Common myeloid progenitor, CD34-positive (primary cell): ENCODE measurements at regions not wholly inside any gene's neighbourhood (a gene's known extent, or its start where the extent isn't known, plus 50 kb on each side); places are given as distances from the start of the nearest gene placed in this dataset.
"Not testable (repeated sequence)": the region's sequence is repeated elsewhere in the genome, so short reads cannot be mapped to it uniquely, and the experiment has no call there.

Experiments used
- CTCF ChIA-PET: fragments of 350-600 bp; sonication (Branson Sonifier 250); formaldehyde crosslinking; loops from one replicate; lab custom pipeline; 2021; ENCODE audit warnings: antibody characterized with exemption; lab: Charles Lee
- POLR2A ChIA-PET: fragments of 350-600 bp; sonication (Branson Sonifier 250); formaldehyde crosslinking; loops from one replicate; lab custom pipeline; 2021; ENCODE audit warnings: antibody characterized with exemption; lab: Charles Lee
- DNase-seq, 3 donors: peaks; one replicate each; pipeline versions ENCODE4 v3.0.0 to v3.0.0-alpha.2; 2013
- H3K27ac ChIP-seq, 2 experiments: 1 replicate in 1 of 2; 2 replicates in 1 of 2; pipeline ENCODE4 v1.7.0; 2013; ENCODE audit warnings: inconsistent platforms in 2 of 2, low read length in 2 of 2, mild to moderate bottlenecking in 2 of 2, low read depth in 1 of 2, moderate library complexity in 1 of 2; ENCODE audit not compliant: severe bottlenecking in 2 of 2, insufficient read depth in 1 of 2, poor library complexity in 1 of 2
- H3K27me3 ChIP-seq, 5 experiments: replicated peaks in 2 of 5; 1 replicate in 3 of 5; 2 replicates in 2 of 5; pipeline versions ENCODE4 v1.6.1 to v1.7.0; 2013; ENCODE audit warnings: low read length in 4 of 5, mild to moderate bottlenecking in 2 of 5, moderate library complexity in 2 of 5, inconsistent platforms in 1 of 5; ENCODE audit not compliant: insufficient read depth in 5 of 5, control insufficient read depth in 4 of 5
- H3K36me3 ChIP-seq, 4 experiments: 1 replicate in 2 of 4; 2 replicates in 2 of 4; pipeline versions ENCODE4 v1.6.1 to v1.7.0; 2013; ENCODE audit warnings: low read length in 3 of 4, control low read depth in 1 of 4, mild to moderate bottlenecking in 1 of 4; ENCODE audit not compliant: control insufficient read depth in 4 of 4, insufficient read depth in 4 of 4
- H3K4me1 ChIP-seq, 4 experiments: 1 replicate in 3 of 4; 2 replicates in 1 of 4; pipeline versions ENCODE4 v1.6.1 to v1.7.1; 2013; ENCODE audit warnings: low read length in 3 of 4, mild to moderate bottlenecking in 3 of 4, control low read depth in 1 of 4, inconsistent platforms in 1 of 4, moderate library complexity in 1 of 4; ENCODE audit not compliant: control insufficient read depth in 4 of 4, insufficient read depth in 4 of 4; ENCODE audit errors: control extremely low read depth in 1 of 4
- H3K4me3 ChIP-seq, 7 experiments: 1 replicate in 4 of 7; 2 replicates in 3 of 7; pipeline versions ENCODE4 v1.5.1 to v1.7.0; 2013; ENCODE audit warnings: mild to moderate bottlenecking in 7 of 7, low read length in 6 of 7, moderate library complexity in 6 of 7, inconsistent platforms in 2 of 7, low read depth in 2 of 7, control low read depth in 1 of 7; ENCODE audit not compliant: insufficient read depth in 4 of 7, control insufficient read depth in 1 of 7; ENCODE audit errors: extremely low read depth in 1 of 7
- H3K9me3 ChIP-seq, 5 experiments: 1 replicate in 4 of 5; 2 replicates in 1 of 5; pipeline versions ENCODE4 v1.6.1 to v1.7.1; 2013; ENCODE audit warnings: low read length in 4 of 5, mild to moderate bottlenecking in 2 of 5, inconsistent platforms in 1 of 5, low read depth in 1 of 5, moderate library complexity in 1 of 5; ENCODE audit not compliant: control insufficient read depth in 4 of 5, insufficient read depth in 2 of 5; ENCODE audit errors: control extremely low read depth in 1 of 5
- WGBS: methylation state at CpG from one replicate; pipeline ENCODE4 v1.1.5; 2013; ENCODE audit not compliant: insufficient coverage; 5-methylcytosine and 5-hydroxymethylcytosine counted together

DNA sequence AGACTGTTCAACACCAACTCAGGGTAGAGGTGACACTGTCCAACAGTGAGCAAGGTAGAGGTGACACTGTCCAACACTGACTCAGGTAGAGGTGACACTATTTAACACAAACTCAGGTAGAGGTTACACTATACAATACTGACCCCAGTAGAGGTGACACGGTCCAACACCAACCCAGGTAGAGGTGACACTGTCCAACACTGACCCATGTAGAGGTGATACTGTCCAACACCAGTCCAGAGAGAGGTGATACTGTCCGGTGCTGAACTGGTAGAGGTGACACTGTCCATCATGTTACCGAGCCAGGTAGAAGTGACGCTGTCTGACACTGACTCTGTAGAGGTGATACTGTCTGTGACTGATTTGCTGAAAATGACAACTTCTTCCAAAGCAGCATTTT is 102.4 kb downstream of the GATA3 start:
- Histone ChIP-seq H3K27ac (no peak overlapping the region), H3K9me3 (no peaks in the 10 kb centered on the region), H3K27me3 (no peaks in the 10 kb centered on the region), H3K4me1 (no peaks in the 10 kb centered on the region), H3K36me3 (no peaks in the 10 kb centered on the region), H3K4me3 (no peak overlapping the region)
- CTCF ChIA-PET: no interaction called here
- POLR2A ChIA-PET: no interaction called here
- no peak for DNase-seq
- WGBS: 96% methylated on average over 4 of the region's 4 CpGs

DNA sequence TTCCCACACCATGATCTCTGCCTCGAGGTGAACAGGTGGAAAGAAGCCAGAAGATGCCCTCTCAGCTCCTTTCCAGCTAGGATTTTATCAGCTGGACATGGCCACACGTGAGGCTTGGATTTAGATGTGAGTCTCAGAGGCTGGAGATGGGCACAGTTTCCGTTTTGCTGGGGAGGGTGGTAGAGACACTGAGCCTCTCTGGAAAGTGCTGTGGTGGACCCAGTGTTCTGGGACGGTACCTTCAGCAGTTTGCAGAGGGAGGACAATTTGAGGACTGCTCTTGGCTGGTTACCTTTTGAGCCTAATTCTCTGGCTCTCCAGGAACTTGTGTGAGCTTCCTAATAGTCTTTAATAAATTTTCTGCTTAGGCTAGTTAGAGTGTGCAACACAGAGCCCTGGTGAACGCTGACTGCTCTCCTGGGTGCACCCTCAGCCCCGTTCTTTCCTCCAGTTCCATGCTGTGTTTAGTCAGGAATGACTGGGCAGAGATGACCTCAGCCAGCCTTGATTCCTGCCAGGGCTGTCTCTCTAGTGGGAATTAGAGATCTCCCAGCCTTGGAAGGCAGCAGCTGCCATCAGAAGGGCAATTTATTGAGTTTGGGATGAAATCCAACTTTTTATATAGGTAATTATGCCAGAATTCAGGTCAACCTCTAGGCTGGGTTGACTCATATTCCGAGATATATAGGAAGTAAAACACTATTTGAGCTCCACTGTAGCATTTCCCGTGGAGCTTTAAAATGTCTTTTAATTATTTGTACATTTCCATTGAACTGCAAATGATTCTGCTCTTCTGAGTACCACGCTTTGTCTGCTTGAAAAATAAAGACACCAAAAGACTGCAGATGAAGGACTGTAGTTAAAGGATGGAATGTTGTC is 103.9 kb downstream of the GATA3 start:
- Histone ChIP-seq H3K27ac (no peak overlapping the region), H3K9me3 (peaks cover 0 to under 1% (median 0%) of the 10 kb centered on the region in 5 experiments), H3K27me3 (no peaks in the 10 kb centered on the region), H3K36me3 (no peaks in the 10 kb centered on the region), H3K4me1 (no peaks in the 10 kb centered on the region), H3K4me3 (no peak overlapping the region)
- WGBS: 91% methylated on average over 8 of the region's 9 CpGs
- no peak for DNase-seq
- POLR2A ChIA-PET: interaction anchor here (0.6 kb wide), 1 partner anchor 102 kb away, joined by 3 read pairs; no protein-coding TSS in a partner anchor
- CTCF ChIA-PET: no interaction called here

DNA sequence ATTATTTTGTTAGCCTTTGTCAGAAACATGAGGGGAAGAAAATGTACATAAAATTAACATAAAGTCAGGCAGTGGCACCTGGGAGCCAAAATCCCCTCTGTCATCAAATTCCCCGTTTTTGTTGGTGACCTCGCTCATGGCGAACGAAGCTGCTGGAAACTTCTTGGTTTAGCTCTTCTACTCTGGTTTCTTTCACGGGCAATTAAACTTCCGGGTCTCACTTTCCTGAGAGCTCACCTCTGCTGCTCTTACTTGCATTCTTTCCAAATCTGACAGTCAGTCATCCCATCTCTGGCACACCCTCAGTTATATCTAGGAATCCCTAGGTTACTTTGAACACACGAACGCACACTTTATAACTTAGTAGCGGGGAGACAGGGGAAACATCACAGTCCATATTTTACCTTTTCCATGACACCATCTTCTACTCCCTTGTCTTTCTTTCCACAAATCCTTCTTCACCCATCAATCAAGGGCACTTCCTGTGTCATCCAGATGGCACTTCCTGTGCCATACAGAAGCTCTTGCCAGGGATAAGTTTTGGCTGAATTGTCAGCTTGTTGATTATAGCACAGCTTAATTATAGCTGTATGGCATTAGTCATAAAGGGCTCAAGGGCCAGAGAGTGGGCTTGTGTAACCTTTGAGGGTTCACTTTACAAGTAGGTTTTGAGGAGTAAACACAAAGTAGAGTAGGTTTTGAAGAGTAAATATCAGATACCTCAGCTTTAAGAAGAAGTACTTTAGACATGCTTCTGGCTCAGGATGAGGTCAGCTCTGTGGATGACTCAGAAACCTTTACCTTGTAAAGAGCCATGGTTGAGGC is 105.1 kb downstream of the GATA3 start:
- 95% methylated on average over 9 of the region's 9 CpGs for WGBS
- Histone ChIP-seq H3K27me3 (peaks cover 0 to 2% (median 0%) of the 10 kb centered on the region in 5 experiments), H3K27ac (no peak overlapping the region), H3K36me3 (no peaks in the 10 kb centered on the region), H3K9me3 (peaks cover 0 to 3% (median 0%) of the 10 kb centered on the region in 5 experiments), H3K4me3 (no peak overlapping the region), H3K4me1 (no peaks in the 10 kb centered on the region)
- ChIA-PET CTCF (interaction anchor here (1.0 kb wide), 1 partner anchor 17 kb away, joined by 3 read pairs; no protein-coding TSS in a partner anchor), POLR2A (no interaction called here)
- peak in 1 of 3 donors; percentile 3 for DNase-seq

DNA sequence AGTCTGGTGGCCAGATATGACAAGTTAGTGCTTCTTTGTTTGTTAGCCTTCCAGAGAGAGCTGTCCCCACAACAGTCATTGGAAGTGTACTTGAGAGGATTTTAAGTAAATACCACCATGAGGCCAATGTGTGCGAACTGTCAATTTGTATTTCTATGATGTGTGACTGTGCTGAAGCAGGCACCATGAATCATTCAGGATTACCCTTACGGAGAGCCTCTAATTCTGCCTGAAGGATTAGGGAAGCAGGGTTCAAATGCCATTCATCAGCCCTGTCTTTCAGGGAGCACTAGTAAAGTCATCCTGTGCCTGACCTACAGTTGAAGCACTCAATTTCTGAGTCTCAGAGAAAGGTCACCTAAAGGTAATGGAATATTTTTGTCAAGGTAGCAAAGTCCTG is 109.3 kb downstream of the GATA3 start:
- WGBS: 95% methylated on average over 2 of the region's 2 CpGs
- CTCF ChIA-PET: no interaction called here
- Histone ChIP-seq H3K9me3 (peaks cover 3 to 16% (median 4%) of the 10 kb centered on the region in 5 experiments), H3K4me3 (no peak overlapping the region), H3K27me3 (peaks cover 0 to 2% (median 0%) of the 10 kb centered on the region in 5 experiments), H3K36me3 (no peaks in the 10 kb centered on the region), H3K27ac (no peak overlapping the region), H3K4me1 (no peaks in the 10 kb centered on the region)
- POLR2A ChIA-PET: no interaction called here
- no peak for DNase-seq

DNA sequence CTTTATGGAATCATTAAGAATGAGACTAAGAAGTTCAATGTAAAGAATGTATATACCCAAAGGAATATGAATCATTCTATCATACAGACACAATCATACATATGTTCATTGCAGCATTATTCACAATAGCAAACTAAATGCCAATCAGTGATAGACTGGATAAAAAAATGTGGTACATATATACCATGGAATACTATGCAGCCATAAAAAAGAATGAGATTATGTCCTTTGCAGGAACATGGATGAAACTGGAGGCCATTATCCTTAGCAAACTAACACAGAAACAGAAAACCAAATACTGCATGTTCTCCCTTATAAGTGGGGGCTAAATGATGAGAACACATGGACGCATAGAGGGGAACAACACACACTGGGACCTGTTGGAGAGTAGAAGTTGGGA is 110.2 kb downstream of the GATA3 start:
- H3K27ac ChIP-seq, DNase-seq, H3K27me3 ChIP-seq, H3K4me1 ChIP-seq, H3K4me3 ChIP-seq, POLR2A ChIA-PET, H3K36me3 ChIP-seq, CTCF ChIA-PET: not testable (repeated sequence)
- no CpG with 5 or more reads among the region's 1 CpG for WGBS
- H3K9me3 ChIP-seq: peaks cover 3 to 20% (median 4%) of the 10 kb centered on the region in 5 experiments

DNA sequence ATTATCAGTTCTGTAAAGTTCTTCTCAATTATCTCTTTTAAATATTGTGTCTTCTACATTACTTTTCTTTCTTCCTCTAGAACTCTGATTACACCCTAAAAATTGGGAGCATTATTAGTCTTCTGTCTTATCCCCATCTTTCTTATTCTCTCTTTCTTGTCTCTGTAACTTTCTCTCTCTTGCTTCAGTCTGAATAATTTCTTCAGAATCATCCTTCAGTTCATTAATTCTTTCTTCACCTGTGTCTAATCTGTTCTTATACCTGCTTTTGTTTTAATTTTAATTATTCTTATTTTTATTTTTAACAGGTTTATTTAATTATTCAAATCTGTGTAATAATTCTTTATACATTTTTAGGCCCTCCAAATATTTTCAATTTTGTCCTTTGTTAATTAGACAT is 114.3 kb downstream of the GATA3 start:
- no peak for DNase-seq
- CTCF ChIA-PET: interaction anchor here (1.0 kb wide), 1 partner anchor 14 kb away, joined by 3 read pairs; no protein-coding TSS in a partner anchor
- Histone ChIP-seq H3K9me3 (peaks cover 1 to 20% (median 6%) of the 10 kb centered on the region in 5 experiments), H3K27me3 (peaks cover 0 to 1% (median 0%) of the 10 kb centered on the region in 5 experiments), H3K36me3 (no peaks in the 10 kb centered on the region), H3K4me1 (no peaks in the 10 kb centered on the region), H3K27ac (no peak overlapping the region), H3K4me3 (no peak overlapping the region)
- POLR2A ChIA-PET: no interaction called here
